GM06990 (cell line): ENCODE measurements at regions not wholly inside any gene's neighbourhood (a gene's known extent, or its start where the extent isn't known, plus 50 kb on each side); places are given as distances from the start of the nearest gene placed in this dataset.

Experiments used
- DNase-seq: peaks from one replicate; pipeline ENCODE4 v3.0.0-alpha.2; 2011; ENCODE audit not compliant: insufficient read length; ENCODE audit errors: extremely low read depth
- H3K27me3 ChIP-seq: replicated peaks from 2 replicates; pipeline ENCODE4 v1.6.0; 2011; ENCODE audit warnings: low read length; ENCODE audit not compliant: control insufficient read depth, insufficient read depth
- H3K36me3 ChIP-seq: 2 replicates; pipeline ENCODE4 v1.5.1; 2011; ENCODE audit warnings: low read length; ENCODE audit not compliant: control insufficient read depth, insufficient read depth
- H3K4me3 ChIP-seq: replicated peaks from 2 replicates; pipeline ENCODE4 v1.5.1; 2011; ENCODE audit warnings: low read depth, mild to moderate bottlenecking, control low read depth, low read length
- TF ChIP-seq, protein P1 (sequence below): IDR thresholded peaks from 2 replicates; pipeline ENCODE4 v1.5.1; 2011; ENCODE audit warnings: low read length, control low read depth, mild to moderate bottlenecking, inconsistent platforms; ENCODE audit not compliant: insufficient read depth, poor library complexity, severe bottlenecking

DNA sequence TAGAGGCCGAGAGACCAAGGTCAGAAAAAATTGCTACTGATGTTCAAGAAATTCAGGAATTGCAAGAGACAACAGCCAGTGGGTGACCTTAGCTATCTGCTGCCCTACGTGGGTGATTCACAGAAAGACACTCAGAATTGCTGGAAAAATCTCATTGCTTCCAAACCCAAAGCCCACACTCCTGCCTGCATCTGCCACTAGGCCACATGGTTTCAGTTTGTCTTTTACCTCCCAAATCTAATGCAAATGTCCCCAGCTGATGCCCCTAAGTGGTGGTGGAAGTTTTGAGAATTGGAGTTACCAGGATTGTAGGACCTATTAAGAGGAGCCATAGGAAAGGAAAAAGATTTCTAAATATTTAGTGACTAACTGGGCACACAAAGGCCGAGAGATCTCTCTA, 341.5 kb upstream of the CHRM3 start:
- Histone ChIP-seq H3K36me3 (no peaks in the 10 kb centered on the region), H3K4me3 (no peak overlapping the region), H3K27me3 (no peaks in the 10 kb centered on the region)
- DNase-seq, result no peak
- TF ChIP-seq, protein P1, sequence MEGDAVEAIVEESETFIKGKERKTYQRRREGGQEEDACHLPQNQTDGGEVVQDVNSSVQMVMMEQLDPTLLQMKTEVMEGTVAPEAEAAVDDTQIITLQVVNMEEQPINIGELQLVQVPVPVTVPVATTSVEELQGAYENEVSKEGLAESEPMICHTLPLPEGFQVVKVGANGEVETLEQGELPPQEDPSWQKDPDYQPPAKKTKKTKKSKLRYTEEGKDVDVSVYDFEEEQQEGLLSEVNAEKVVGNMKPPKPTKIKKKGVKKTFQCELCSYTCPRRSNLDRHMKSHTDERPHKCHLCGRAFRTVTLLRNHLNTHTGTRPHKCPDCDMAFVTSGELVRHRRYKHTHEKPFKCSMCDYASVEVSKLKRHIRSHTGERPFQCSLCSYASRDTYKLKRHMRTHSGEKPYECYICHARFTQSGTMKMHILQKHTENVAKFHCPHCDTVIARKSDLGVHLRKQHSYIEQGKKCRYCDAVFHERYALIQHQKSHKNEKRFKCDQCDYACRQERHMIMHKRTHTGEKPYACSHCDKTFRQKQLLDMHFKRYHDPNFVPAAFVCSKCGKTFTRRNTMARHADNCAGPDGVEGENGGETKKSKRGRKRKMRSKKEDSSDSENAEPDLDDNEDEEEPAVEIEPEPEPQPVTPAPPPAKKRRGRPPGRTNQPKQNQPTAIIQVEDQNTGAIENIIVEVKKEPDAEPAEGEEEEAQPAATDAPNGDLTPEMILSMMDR, result no peak

DNA sequence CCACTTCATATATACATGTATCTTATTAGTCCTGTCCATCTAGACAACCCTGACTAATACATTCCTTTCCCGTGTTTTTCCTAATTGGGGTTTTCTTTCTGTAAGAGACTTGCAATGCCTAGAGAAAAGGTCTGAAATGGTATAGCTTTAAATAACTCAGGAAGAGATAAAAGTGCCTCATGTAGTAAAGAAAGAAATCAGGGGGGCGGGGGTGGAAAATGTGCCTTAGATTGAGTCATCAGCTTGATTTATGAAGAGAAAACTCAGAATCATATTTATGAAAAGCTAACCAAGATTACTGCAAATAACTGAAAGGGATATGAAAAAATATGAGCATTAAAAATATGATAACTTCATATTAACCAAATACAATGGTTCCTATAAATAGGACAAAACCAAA, 345.8 kb upstream of the CHRM3 start:
- TF ChIP-seq, protein P1, result no peak
- DNase-seq, result no peak
- Histone ChIP-seq H3K36me3 (no peaks in the 10 kb centered on the region), H3K4me3 (no peak overlapping the region), H3K27me3 (no peaks in the 10 kb centered on the region)

DNA sequence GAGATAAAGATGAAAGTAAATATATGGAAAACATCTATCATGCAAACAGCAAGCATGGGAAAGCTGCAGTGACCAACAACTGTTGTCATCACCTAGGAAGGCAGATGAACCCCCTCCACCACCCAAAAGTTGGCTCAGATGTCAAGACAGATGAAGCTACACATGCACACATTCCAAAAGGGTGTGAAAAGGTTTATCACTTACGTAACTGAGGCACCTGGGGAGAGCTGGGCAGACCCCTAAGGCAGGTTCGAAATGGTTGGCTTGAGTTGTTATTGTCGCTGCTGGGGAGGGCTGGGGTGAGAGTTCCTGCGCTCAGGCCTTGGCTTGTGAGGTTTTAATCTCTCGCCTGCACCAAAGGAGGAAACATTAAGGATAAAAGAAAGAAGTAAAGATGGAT, 355.1 kb upstream of the CHRM3 start:
- TF ChIP-seq, protein P1, result no peak
- no peak overlapping the region for H3K4me3 ChIP-seq

DNA sequence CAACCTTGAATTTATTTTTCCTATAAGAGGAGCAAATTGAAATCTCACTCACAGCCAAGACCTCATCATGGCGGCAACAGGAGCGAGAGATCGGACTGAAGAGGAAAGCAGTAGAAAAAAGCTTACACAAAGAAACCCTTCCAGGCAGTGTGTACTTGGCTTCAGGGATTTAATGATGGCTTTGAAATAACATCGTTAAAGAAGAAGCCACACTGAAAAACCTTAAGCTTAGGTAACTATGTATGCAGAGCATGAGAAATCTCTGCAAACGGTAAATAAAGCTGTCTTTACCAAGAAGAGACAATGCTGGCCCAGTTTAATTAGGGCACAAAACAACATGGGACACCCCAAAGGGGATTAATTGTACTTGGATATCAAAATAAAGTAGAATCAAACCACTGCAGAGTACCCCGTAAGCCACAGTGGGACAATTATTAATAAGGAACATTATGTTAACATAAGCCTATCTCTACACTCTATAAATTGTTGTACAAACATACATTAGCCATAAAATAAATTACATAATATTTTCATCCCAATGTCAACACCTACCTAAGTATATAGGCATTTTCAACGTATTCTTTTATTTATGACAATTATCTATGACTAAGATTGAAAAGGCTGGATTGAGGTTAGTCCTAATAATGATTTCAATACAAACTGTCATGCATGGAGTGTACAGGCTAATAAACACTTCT, 360.2 kb upstream of the CHRM3 start:
- Histone ChIP-seq H3K4me3 (no peak overlapping the region), H3K36me3 (no peaks in the 10 kb centered on the region), H3K27me3 (no peaks in the 10 kb centered on the region)
- TF ChIP-seq, protein P1, result no peak
- DNase-seq, result no peak

More for the DNA sequence above, 355.1 kb upstream of the CHRM3 start:
- no peak for DNase-seq
- Histone ChIP-seq H3K36me3 (no peaks in the 10 kb centered on the region), H3K27me3 (no peaks in the 10 kb centered on the region)

DNA sequence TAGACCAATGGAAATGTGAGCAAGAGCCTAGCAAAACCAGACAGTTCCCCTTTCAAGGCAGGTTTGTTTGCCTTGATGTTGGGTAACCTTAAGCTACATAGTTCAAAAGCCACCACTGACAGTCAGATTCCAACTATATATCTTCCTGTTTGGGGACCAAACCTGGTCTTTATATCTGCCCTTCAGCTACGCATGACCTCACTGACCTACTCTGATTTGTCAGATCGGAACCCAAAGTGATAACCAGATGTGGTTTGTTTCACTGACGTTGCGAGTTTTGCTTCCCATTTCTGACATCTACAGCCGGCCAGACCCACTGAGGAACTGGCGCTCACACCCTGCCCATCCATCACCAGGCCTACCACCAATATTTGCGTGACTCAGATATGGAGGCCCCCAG, 361.1 kb upstream of the CHRM3 start:
- TF ChIP-seq, protein P1, result no peak
- Histone ChIP-seq H3K4me3 (no peak overlapping the region), H3K27me3 (no peaks in the 10 kb centered on the region), H3K36me3 (no peaks in the 10 kb centered on the region)
- no peak for DNase-seq

DNA sequence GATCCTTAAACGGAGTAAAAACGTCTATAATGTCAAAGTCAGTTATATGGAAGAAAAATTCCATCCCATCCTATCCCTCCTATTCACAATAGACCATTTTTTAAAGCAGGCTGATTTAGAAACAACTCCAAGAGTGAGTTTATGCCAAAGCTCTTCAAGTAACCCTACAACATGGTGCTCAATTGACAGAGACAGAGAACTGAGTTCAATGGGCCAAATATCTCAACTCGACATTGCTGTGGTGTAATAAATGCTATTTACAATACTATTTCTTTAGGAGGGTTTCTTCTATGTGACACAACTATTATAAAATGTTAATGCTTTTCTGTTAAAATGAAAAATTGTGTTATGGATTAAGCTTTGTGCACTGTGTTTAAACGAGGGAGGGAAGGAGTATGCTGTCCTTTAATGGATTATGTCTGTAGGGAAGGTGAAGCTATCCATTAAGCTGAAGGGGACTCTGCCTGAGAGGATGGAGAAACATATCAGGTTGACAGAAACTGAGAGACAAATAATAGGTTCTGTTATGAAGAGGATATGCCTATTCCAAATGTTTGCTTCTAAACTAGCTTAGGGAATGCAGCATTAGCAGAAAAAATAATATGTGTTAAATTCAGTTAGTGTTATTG, 362.5 kb upstream of the CHRM3 start:
- no peaks in the 10 kb centered on the region for H3K36me3 ChIP-seq
- H3K4me3 ChIP-seq, result no peak overlapping the region
- TF ChIP-seq, protein P1, result no peak
- no peak for DNase-seq
- H3K27me3 ChIP-seq, result no peaks in the 10 kb centered on the region
